ENCODE measurements at regions not wholly inside any gene's neighbourhood (a gene's known extent, or its start where the extent isn't known, plus 50 kb on each side); places are given as distances from the start of the nearest gene placed in this dataset.

DNA sequence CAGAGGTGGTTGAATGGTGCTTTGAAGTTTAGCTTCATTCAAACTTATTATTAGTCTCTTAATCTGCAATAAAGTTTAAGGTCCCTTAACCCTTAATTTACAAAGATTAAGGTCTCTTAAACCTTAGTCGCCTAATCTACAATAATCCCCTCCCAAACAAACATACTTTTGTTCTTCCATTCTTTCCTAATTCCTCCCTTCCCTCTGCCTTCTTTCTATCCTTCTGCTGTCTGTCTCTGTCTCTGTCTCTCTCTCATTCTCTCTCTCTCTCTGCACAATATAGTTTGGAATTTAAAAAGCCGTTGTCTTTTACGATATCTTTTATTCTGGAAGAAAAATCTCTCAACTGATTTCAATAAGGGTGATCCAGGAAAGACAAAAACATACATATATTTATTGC is 1096.8 kb upstream of the ATXN8OS start (continued):
- TF ChIP-seq BCL11B (tag by site-specific recombination; IDR thresholded peaks at IDR 0.05; ENCODE audit: low read depth) (no peak), ZNF133 (tag by site-specific recombination; IDR thresholded peaks at IDR 0.05) (no peak), EGR2 (tag by site-specific recombination; IDR thresholded peaks at IDR 0.05; ENCODE audit: low read depth) (no peak)

DNA sequence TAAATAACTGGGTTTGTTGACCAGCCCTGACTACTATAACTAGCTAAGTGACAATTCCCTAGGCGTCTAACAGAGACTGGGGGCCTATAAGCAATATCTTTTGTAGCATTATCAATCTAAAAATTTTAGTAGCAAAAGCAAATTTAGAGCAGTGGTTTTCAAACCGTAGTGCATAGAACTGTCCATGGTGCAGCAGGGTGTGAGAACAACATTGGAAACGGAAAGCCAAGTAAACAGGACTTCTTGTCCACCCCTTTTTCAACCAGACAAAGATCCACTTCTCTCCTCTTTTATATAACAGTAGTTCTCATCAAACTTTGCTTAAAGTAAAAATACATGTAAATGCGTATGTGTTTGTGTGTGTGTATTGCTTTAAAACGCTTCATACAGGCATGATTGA is 1099.1 kb upstream of the ATXN8OS start:
- ChIA-PET CTCF (no interaction called here), POLR2A (no interaction called here)
- Histone ChIP-seq H3K4me3 (ENCODE audit: low read depth, low read length) (no peak overlapping the region), H3K9me3 (ENCODE audit: control insufficient read depth, insufficient read depth, low read depth, low read length) (no peaks in the 10 kb centered on the region), H3K4me1 (ENCODE audit: control insufficient read depth, insufficient read depth, low read length) (no peaks in the 10 kb centered on the region), H3K36me3 (ENCODE audit: control insufficient read depth in 2 of 2, insufficient read depth in 1 of 2, low read length in 2 of 2) (no peaks in the 10 kb centered on the region), H3K27ac (ENCODE audit: extremely low read depth, low read depth, low read length) (no peak overlapping the region)
- no peak for TF ChIP-seq ZNF24 (tag by site-specific recombination; IDR thresholded peaks at IDR 0.05)
- no peak for TF ChIP-seq ZBTB6 (tag by site-specific recombination; IDR thresholded peaks at IDR 0.05)
- no peak for TF ChIP-seq GLIS2 (tag by site-specific recombination; IDR thresholded peaks at IDR 0.05)
- no peak for TF ChIP-seq ZNF561 (tag by site-specific recombination; IDR thresholded peaks at IDR 0.05; ENCODE audit: borderline replicate concordance)
- TF ChIP-seq, protein P1, sequence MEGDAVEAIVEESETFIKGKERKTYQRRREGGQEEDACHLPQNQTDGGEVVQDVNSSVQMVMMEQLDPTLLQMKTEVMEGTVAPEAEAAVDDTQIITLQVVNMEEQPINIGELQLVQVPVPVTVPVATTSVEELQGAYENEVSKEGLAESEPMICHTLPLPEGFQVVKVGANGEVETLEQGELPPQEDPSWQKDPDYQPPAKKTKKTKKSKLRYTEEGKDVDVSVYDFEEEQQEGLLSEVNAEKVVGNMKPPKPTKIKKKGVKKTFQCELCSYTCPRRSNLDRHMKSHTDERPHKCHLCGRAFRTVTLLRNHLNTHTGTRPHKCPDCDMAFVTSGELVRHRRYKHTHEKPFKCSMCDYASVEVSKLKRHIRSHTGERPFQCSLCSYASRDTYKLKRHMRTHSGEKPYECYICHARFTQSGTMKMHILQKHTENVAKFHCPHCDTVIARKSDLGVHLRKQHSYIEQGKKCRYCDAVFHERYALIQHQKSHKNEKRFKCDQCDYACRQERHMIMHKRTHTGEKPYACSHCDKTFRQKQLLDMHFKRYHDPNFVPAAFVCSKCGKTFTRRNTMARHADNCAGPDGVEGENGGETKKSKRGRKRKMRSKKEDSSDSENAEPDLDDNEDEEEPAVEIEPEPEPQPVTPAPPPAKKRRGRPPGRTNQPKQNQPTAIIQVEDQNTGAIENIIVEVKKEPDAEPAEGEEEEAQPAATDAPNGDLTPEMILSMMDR (tag by site-specific recombination; IDR thresholded peaks at IDR 0.05), result no peak
- no peak for TF ChIP-seq ZNF777 (tag by site-specific recombination; IDR thresholded peaks at IDR 0.05; ENCODE audit: borderline replicate concordance)
- no peak for TF ChIP-seq ZNF585B (tag by site-specific recombination; IDR thresholded peaks at IDR 0.05)
- no peak for TF ChIP-seq REPIN1 (tag by site-specific recombination; IDR thresholded peaks at IDR 0.05; ENCODE audit: low read depth)
- TF ChIP-seq, protein P2, sequence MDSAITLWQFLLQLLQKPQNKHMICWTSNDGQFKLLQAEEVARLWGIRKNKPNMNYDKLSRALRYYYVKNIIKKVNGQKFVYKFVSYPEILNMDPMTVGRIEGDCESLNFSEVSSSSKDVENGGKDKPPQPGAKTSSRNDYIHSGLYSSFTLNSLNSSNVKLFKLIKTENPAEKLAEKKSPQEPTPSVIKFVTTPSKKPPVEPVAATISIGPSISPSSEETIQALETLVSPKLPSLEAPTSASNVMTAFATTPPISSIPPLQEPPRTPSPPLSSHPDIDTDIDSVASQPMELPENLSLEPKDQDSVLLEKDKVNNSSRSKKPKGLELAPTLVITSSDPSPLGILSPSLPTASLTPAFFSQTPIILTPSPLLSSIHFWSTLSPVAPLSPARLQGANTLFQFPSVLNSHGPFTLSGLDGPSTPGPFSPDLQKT (IDR thresholded peaks at IDR 0.05; ENCODE audit: borderline replicate concordance, low read depth, low read length), result no peak
- TF ChIP-seq ZBTB8A (tag by site-specific recombination; IDR thresholded peaks at IDR 0.05), result no peak
- TF ChIP-seq ZBTB1 (tag by site-specific recombination; IDR thresholded peaks at IDR 0.05), result no peak
- no peak for TF ChIP-seq TRIM28 (IDR thresholded peaks at IDR 0.05; ENCODE audit: borderline replicate concordance, low read length)
- no peak for TF ChIP-seq SCRT2 (tag by site-specific recombination; IDR thresholded peaks at IDR 0.05)
- TF ChIP-seq HOXD13 (CRISPR knock-in tag; IDR thresholded peaks at IDR 0.05; ENCODE audit: borderline replicate concordance), result no peak
- no peak for TF ChIP-seq KLF16 (tag by site-specific recombination; IDR thresholded peaks at IDR 0.05)
- TF ChIP-seq ZBTB48 (tag by site-specific recombination; IDR thresholded peaks at IDR 0.05), result no peak
- no peak for TF ChIP-seq ZNF707 (tag by site-specific recombination; IDR thresholded peaks at IDR 0.05)
- TF ChIP-seq GLI4 (tag by site-specific recombination; IDR thresholded peaks at IDR 0.05), result no peak
- no peak for TF ChIP-seq ZSCAN4 (tag by site-specific recombination; IDR thresholded peaks at IDR 0.05)
- TF ChIP-seq PRDM6 (tag by site-specific recombination; IDR thresholded peaks at IDR 0.05), result no peak
